Vagina (tissue), 2 donors: ENCODE measurements at regions not wholly inside any gene's neighbourhood (a gene's known extent, or its start where the extent isn't known, plus 50 kb on each side); places are given as distances from the start of the nearest gene placed in this dataset.
"Not testable (repeated sequence)": the region's sequence is repeated elsewhere in the genome, so short reads cannot be mapped to it uniquely, and the experiment has no call there.

Source experiments
- DNase-seq, 2 donors: peaks; one replicate each; pipeline ENCODE4 v3.0.0-alpha.2; 2017; ENCODE audit errors: extremely low spot score in 2 of 2
- H3K27ac ChIP-seq: fragments of 200-600 bp; sonication (generic); one replicate; pipeline ENCODE4 v1.5.1; 2019
- H3K27me3 ChIP-seq: fragments of 200-600 bp; sonication (generic); one replicate; pipeline ENCODE4 v1.5.1; 2019
- H3K36me3 ChIP-seq, 2 donors: fragments of 200-600 bp; sonication (generic); one replicate each; pipeline ENCODE4 v1.5.1; 2017 to 2019
- H3K4me1 ChIP-seq: fragments of 200-600 bp; sonication (generic); one replicate; pipeline ENCODE4 v1.5.1; 2019
- H3K4me3 ChIP-seq, 2 donors: fragments of 200-600 bp; sonication (generic); 1 replicate in 1 of 2; 2 replicates in 1 of 2; pipeline ENCODE4 v1.5.1; 2016 to 2019
- H3K9me3 ChIP-seq: fragments of 200-600 bp; sonication (generic); one replicate; pipeline ENCODE4 v1.5.1; 2019
- CTCF ChIP-seq, 3 experiments: fragments of 450-650 bp in 2 of 3; fragments of 200-600 bp in 1 of 3; sonication (generic) in 1 of 3; IDR thresholded peaks; one replicate each; pipeline ENCODE4 v1.5.1; 2017 to 2019; ENCODE audit warnings: antibody characterized with exemption in 3 of 3, mild to moderate bottlenecking in 2 of 3, moderate library complexity in 2 of 3
- intact Hi-C: fragments of 100-400 bp; cut with DNase I; formaldehyde crosslinking; loops from one replicate; pipeline ENCODE4 v1.15.1; 2023

GRCh38 chr11:71638801-71639519 lies 56.3 kb upstream of the KRTAP5-11 start:
- H3K4me1 ChIP-seq, DNase-seq, intact Hi-C loops, H3K36me3 ChIP-seq, H3K27ac ChIP-seq, H3K9me3 ChIP-seq, H3K27me3 ChIP-seq: not testable (repeated sequence)
- H3K4me3 ChIP-seq, result peak overlapping the region; percentile 28 to 32
- TF ChIP-seq CTCF (IDR thresholded peaks at IDR 0.05), result peak; percentile 21 to 70 (median 69)

DNA sequence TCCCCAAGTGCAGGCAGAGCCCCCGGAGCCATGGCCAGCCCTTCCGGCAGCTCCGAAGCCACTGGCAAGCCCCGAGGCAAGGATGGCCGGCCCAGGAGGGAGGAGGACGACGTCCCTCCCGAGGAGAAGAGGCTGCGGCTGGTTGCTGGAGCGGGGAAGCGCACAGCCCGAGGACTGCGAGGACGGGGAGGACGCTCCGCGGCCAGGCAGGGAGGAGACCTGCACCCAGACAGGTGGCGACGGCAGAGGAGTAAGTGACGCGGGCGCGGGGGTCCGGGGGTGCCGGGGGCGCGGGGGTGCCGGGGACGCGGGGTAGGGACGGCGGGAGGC lies 56.8 kb upstream of the KRTAP5-11 start:
- H3K4me3 ChIP-seq, result peak overlapping the region; percentile 28 to 32
- intact Hi-C loops, result not testable (repeated sequence)

DNA sequence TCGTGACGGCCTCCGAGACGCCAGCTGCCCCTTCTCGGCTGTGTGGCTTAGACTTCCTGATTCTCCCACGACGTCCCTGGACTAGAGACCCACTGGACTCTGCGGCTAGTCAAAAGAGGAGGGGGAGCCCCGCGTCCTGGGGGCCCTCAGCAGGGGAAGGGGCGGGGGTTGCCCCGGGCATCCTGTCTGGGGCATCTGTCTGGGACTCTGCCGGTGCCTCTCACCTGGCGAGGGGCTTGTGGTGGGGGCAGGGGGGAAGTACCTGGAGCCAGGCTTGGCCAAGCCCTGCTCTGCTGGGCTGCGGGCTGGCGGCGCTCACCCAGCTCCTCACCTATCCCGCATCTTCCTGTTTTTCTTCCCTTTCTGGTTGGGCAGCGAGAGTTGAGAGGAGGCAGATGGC lies 57.2 kb upstream of the KRTAP5-11 start:
- H3K36me3 ChIP-seq, intact Hi-C loops, H3K27ac ChIP-seq, H3K9me3 ChIP-seq, H3K27me3 ChIP-seq, DNase-seq, H3K4me1 ChIP-seq: not testable (repeated sequence)
- peak overlapping the region; percentile 28 to 32 for H3K4me3 ChIP-seq

More for the DNA sequence above, 56.8 kb upstream of the KRTAP5-11 start:
- not testable (repeated sequence) for H3K27me3 ChIP-seq, H3K9me3 ChIP-seq, H3K36me3 ChIP-seq, H3K27ac ChIP-seq, DNase-seq, H3K4me1 ChIP-seq

GRCh38 chr11:71647078-71647477 lies 64.4 kb upstream of the KRTAP5-11 start:
- H3K36me3 ChIP-seq, H3K4me3 ChIP-seq, H3K4me1 ChIP-seq, H3K9me3 ChIP-seq, DNase-seq, H3K27me3 ChIP-seq, intact Hi-C loops, H3K27ac ChIP-seq: not testable (repeated sequence)

DNA sequence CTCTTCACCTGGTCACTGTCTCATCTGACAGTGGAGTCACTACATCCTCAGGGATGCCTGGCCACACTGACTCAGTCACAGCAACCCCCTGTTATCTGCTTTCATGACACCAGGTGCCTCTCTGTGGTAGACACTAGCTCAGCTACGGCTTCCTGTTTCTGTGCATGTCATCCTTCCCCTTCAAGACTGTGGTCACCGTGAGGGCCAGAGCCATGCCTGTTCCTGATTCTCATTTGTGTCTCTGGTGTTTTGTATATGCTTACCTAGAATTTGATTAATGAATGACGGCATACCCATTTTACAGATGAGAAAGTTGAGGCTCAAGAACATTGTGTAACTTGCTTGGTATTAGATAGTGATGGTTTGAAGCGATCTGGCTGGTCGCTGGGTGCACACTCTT lies 70.3 kb upstream of the KRTAP5-11 start:
- H3K36me3 ChIP-seq, DNase-seq, H3K4me1 ChIP-seq, H3K27ac ChIP-seq, H3K27me3 ChIP-seq, intact Hi-C loops, H3K9me3 ChIP-seq, H3K4me3 ChIP-seq: not testable (repeated sequence)

- H3K27ac ChIP-seq, intact Hi-C loops, H3K36me3 ChIP-seq, DNase-seq, H3K9me3 ChIP-seq, H3K4me3 ChIP-seq, H3K4me1 ChIP-seq, H3K27me3 ChIP-seq: not testable (repeated sequence)
Observed at GRCh38 chr11:71654423-71654822, 71.7 kb upstream of the KRTAP5-11 start.

GRCh38 chr11:71655041-71655440 lies 72.4 kb upstream of the KRTAP5-11 start:
- intact Hi-C loops, DNase-seq, H3K36me3 ChIP-seq, H3K4me3 ChIP-seq, H3K4me1 ChIP-seq, H3K27me3 ChIP-seq, H3K9me3 ChIP-seq, H3K27ac ChIP-seq: not testable (repeated sequence)

GRCh38 chr11:71656513-71656912 lies 73.8 kb upstream of the KRTAP5-11 start:
- intact Hi-C loops, H3K9me3 ChIP-seq, H3K27me3 ChIP-seq, H3K36me3 ChIP-seq, H3K4me3 ChIP-seq, DNase-seq, H3K27ac ChIP-seq, H3K4me1 ChIP-seq: not testable (repeated sequence)

DNA sequence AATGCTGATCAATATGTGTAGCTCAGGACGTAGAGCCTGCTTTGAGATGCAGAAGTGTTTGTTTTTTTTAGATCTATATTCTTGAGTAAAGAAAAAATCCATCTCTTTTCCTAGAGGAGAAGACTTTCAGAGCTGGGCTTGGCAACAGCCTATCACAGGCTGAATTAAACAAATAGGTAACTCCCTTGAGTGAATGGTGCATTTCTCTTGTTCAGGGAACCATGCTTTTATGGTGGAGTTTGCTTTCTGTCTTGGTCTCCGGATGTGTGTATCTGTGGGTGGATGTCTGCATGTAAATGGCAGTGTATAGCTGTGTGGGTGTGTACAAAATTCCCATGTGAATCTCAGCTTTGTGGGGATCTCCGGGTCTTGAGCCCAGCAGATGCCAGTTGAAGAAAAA lies 82.3 kb upstream of the KRTAP5-11 start:
- intact Hi-C loops, H3K4me3 ChIP-seq, DNase-seq, H3K4me1 ChIP-seq, H3K36me3 ChIP-seq, H3K27ac ChIP-seq, H3K27me3 ChIP-seq, H3K9me3 ChIP-seq: not testable (repeated sequence)

- H3K4me3 ChIP-seq, H3K9me3 ChIP-seq, DNase-seq, H3K27ac ChIP-seq, H3K36me3 ChIP-seq, H3K27me3 ChIP-seq, intact Hi-C loops, H3K4me1 ChIP-seq: not testable (repeated sequence)
Observed at GRCh38 chr11:71698110-71698509, 115.4 kb upstream of the KRTAP5-11 start.

DNA sequence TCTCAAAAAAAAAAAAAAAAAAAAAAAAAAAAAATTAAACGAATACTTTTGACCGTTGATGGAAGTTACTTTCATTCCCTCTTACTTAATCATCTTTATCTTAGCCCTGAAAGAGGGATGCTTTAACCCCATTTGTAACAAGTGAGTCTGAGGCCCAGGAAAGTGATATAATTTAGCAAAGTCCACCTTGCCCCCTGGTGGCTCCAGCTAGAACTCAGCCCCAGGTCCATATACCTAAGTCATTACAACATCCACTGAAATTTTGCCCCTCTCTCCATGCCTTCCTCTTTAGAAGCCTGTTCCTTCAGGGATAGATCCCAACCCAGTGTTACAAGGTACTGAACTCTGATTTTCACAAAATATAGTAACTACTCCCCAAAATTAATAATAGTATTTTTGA lies 116.3 kb upstream of the KRTAP5-11 start:
- H3K4me3 ChIP-seq, H3K4me1 ChIP-seq, intact Hi-C loops, H3K27me3 ChIP-seq, DNase-seq, H3K27ac ChIP-seq, H3K36me3 ChIP-seq, H3K9me3 ChIP-seq: not testable (repeated sequence)

GRCh38 chr11:71701435-71702291 lies 119.0 kb upstream of the KRTAP5-11 start:
- H3K4me1 ChIP-seq, H3K27me3 ChIP-seq, H3K36me3 ChIP-seq, H3K27ac ChIP-seq, DNase-seq, H3K4me3 ChIP-seq, intact Hi-C loops, H3K9me3 ChIP-seq: not testable (repeated sequence)
